Hypothalamus (tissue), 51 donors: ENCODE measurements at regions not wholly inside any gene's neighbourhood (a gene's known extent, or its start where the extent isn't known, plus 50 kb on each side); places are given as distances from the start of the nearest gene placed in this dataset.
"Not testable (repeated sequence)": the region's sequence is repeated elsewhere in the genome, so short reads cannot be mapped to it uniquely, and the experiment has no call there.

Experiments
- DNase-seq, 51 donors: peaks; one replicate each; lab custom pipeline; 2025; lab: John Stamatoyannopoulos, UW

DNA sequence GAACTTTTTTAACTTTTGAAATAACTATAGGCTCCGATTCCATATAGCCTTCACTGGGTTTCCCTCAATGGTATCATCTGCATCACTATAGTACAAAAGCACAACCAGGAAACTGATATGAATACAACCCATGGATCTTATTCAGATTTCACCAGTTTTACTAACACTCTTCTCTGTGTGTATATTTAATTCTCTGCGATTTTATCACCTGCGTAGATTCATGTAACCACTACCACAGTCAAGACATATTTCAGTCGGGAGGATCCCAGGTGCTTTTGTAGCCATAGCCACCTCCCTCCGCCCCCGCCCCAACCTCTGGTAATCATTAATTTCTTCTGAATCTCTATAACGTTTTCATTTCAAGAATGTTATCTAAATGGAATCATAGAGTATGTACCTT lies 82.8 kb upstream of the C7orf33 start:
- DNase-seq, result no peak

DNA sequence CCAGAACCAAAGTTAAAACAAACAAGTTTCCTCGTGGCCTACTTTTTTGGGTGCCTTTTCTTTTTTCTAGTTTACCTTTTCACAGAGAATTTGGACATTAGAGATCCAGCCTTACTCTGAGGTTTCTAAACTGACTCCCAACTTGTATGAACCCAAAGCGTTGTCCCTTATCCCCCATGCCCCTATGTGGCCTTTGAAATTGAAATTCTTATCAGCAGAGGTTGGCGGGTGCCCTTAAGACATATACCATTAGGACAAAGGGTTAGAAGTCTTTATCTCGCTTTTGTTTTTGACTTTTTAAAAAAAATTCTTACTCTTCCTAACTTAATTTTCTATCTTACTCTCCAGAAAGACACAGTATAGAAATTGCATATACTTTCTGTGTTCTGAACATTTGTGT lies 76.3 kb upstream of the C7orf33 start:
- no peak for DNase-seq

DNA sequence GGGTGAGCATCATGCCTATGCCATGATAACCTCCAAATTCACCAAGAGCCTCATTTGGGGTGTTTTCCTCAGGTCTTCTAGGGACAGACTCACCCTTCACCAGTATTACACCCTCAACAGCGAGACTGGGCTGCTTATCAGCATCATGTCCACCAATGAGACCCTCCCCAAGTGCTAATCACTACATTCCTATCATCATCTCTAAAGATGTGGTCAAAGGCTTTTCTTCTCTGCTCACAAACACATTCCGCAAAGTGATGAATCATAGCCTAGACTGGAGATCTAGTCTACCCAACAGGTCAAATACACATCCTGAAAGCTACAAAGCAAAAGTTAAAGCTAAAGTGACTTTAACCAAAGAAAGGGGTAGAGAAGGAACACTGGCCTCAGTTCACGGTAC lies 75.3 kb upstream of the C7orf33 start:
- DNase-seq, result no peak

DNA sequence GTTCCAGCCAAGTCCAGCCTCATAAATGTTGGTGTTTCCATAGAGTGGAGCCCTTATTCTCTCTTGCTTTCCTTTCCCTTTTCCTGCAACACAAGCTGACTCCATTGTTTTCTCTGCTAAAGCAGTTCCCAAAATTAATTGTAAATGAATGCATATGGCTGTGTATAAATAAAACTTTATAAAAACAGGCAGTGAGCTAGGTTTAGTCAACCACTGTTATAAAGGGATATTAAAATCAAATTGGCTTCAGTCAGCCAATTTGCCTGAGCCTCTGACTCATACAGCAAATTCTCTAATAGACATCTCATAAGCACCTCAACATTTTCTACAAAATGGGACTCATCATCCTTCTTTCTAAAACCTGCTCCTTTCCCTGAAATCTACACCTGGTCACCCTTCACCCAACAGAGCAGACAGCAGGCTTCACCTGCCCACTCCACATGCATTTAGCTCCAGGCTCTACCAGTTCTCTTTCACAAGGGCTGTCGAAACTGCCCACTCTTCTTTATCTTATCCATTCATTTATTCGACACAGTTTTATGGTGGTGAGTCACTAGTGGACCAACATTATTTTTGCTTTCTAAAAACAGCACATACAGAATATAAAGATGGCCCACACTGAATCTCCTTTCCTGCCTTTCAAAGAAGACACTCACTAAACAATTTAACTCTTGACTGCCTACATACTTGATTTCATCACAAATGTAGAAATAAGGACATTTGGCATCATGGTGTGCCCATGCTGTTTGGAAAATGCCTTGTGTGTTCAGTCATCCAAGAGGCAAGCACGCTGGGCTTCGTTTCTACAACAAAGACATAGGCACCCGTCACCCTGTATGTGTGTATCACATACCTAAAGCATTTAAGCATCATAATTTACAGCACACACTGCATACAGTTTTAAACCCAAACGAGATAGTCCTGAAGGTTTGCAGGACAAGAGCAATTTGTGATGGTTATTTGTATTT lies 74.6 kb upstream of the C7orf33 start:
- no peak for DNase-seq

DNA sequence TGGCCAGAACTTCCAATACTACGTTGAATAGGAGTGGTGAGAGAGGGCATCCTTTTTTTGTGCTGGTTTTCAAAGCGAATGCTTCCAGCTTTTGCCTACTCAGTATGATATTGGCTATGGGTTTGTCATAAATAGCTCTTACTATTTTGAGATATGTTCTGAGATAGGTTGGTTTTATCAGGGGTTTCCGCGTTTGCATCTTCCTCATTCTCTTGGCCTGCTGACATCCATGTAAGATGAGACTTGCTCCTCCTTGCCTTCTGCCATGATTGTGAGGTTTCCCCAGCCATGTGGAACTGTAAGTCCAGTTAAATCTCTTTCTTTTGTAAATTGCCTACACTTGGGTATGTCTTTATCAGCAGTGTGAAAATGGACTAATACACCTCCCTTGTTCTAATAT lies 71.2 kb upstream of the C7orf33 start:
- DNase-seq, result not testable (repeated sequence)

DNA sequence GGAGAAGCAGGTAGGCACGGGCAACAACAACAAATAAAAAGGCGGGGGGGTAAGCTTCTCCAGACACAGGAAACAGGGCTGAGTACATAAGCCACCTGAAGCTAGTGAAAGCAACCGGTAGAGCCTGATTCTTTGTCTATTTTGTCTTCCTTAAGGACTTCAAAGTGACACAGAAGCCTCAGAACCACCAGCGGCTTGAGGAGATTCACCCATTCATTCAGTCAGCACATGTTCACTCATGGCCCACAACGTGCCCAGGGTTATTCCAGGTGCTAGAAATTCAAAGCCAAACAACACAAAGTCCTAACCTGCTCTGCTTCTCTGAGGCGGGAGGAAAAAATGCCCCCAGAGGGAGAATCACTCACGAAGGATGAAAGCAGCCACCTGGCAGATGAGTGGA lies 69.3 kb upstream of the C7orf33 start:
- no peak for DNase-seq

DNA sequence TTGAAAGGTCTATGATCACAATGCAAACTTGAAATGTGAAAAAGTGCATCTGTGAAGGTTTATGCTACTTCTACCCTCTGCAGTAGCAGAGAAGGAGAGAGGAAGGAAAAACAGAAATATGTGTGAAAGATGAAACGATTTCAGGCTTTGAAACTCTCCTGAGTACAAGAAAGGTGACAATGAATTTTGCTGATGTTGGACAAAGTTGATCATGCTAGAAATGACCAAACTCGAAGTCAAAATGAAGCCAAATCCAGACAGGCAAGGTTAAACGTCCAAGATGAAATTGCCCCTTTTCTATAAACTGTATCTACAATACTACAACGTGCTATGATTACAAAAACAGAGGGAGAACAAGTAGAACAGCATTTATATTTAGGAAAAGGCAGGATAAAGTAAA lies 67.0 kb upstream of the C7orf33 start:
- no peak for DNase-seq

DNA sequence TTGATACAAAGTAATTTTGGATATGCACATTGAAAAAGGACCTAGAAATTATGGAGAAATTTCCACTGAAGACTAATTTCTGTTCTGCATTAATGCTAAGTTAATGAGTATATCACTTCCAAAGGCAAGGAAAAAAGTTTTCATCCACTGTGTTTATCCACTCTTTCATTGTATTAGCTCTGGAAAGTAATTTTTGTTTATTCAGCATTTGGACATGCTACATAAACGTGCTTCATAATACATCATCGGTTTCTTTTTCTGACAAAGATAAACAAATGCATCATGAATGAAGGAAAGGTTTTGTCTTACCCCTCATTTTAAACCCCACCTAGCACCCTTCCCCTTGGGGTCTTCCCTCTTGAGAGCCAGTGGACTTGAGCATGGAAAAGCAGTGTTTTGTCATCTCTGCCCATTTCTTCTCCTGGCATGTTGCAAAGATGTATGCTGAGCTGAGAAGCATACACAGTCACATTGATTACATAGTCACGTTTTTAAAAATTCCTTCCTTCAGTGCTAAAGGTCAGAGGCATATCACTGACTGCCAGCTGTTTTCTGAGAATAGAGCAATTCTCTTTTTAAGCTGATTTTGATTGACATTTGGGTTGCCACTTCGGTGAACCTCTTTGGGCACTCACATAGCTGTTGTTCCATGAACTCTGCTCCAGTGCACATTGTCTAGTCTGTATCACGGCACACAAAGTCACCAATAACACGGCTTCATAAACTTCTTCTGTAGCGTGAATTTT lies 65.9 kb upstream of the C7orf33 start:
- DNase-seq, result no peak

DNA sequence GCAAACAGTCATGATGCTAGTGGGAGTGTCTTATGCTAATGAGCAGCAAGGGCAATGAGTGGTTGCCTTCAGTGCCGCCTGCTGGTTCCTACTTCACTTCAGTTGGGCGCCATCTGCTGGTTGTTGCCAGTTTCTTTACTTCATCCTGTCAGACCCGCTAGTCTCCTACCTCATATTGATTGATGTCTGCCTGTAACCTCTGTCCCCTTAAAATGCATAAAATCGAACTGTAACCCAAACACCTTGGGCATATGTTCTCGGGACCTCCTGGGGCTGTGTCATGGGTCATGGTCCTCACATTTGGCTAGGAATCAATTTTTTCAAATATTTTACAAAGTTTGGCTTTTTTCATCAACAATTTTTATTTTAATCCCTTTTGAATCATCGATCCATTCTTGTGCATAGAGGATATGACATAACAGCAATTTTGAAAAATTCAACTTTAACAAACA lies 62.8 kb upstream of the C7orf33 start:
- DNase-seq, result peak in 24 of 51 donors; percentile 3 to 49 (median 13)

DNA sequence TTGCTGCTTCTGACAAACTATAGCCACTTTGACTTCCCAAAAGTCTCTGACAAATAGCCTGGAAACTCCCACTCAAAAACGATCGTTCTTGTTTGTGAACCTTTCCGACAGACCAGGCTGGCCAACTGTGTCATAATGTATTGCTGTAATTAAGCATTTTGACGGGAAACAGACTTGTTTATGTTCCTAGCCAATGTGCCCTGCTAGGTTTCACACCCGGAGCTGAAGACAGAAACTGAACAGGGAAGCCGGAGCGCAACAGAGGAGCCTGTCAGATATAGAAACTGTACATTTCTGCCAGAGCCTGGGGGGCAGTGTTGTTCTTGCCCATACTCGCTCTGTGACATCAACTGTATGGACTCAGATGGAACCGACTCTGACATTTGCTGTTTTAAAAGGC lies 55.3 kb upstream of the C7orf33 start:
- peak in 4 of 51 donors; percentile 4 to 9 (median 7) for DNase-seq

DNA sequence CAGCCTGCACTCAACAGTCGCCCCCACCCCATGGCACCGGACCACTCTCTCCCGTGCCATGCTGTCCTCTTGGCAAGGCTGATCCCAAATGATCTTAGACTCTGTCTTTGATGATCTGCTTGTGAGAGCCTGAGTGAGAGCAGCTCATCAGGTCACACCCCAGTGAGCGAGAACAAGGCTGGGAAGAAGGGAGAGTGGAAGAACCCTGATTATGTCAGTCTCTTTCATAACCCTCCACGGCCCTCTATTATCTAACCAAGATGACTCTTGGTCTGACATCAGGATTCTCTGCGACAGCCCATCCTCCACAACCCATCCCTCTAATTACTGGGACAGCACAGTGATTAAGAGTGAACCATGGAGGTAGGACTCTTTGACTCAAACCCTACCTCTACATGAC lies 53.1 kb upstream of the C7orf33 start:
- DNase-seq, result no peak

DNA sequence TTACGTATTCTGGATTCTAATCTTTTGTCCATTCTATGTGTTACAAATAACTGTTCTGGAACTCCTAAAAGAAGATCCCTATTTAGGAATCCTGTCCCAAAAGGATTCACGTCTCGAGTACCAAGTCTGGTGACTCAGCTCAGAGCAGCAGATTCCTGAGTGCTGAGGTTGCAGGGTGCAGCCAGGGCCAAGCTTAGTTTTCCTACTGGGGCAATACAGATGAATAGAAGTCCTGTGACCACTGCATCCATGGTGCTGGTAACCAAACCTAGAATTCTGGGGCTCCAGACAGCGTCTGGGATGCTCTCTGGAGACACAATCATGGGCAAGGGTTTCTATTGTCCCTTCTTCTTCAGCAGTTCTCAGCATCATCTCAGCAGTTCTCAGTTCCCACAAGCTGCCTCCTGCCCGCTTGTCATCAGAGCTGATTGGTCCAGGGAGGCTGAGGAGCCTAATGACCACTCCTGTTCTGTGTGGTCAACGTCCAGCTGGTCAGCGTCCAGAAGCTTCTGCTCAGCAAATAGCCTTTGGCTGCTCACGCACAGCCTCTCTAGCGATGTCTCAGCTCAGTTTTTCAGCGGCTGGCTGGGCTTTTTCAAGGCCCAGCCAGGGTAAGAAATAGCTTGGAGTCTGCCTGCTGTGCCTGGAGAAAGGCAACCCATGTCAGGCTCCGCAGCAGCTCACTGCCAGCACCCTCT lies 50.4 kb upstream of the C7orf33 start:
- peak in 8 of 51 donors; percentile 4 to 53 (median 11) for DNase-seq
